Breast epithelium (tissue), 3 donors: ENCODE measurements at regions not wholly inside any gene's neighbourhood (a gene's known extent, or its start where the extent isn't known, plus 50 kb on each side); places are given as distances from the start of the nearest gene placed in this dataset.

ENCODE experiments used
- POLR2A ChIP-seq: fragments of 450-650 bp; IDR thresholded peaks from one replicate; pipeline ENCODE4 v1.6.1; 2016; ENCODE audit warnings: antibody characterized with exemption, mild to moderate bottlenecking, moderate library complexity
- TF ChIP-seq, protein P1 (sequence below), 3 donors: fragments of 450-650 bp; IDR thresholded peaks; one replicate each; pipeline ENCODE4 v1.5.1; 2016 to 2017; ENCODE audit warnings: antibody characterized with exemption in 3 of 3, mild to moderate bottlenecking in 3 of 3, moderate library complexity in 3 of 3

DNA sequence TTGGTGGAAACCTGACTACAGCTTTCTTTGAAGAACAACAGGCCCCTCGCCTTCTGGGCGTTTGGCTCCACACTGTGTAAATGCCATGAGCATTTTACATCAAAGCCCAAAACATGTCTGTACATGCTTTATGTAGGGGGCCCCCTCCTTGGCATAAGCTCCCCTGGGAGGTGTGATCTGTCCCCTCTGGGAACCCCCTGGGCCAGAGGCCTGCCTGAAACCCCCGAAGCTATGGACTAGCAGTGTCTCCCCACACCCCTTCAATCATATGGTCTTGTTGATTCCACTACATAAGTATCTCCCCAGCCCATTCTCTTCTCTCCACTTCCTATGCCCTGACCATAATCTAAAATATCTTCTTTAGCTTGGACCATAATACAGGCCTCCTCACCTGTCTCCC lies 241.5 kb downstream of the C1orf94 start:
- TF ChIP-seq POLR2A: no peak
- TF ChIP-seq, protein P1, sequence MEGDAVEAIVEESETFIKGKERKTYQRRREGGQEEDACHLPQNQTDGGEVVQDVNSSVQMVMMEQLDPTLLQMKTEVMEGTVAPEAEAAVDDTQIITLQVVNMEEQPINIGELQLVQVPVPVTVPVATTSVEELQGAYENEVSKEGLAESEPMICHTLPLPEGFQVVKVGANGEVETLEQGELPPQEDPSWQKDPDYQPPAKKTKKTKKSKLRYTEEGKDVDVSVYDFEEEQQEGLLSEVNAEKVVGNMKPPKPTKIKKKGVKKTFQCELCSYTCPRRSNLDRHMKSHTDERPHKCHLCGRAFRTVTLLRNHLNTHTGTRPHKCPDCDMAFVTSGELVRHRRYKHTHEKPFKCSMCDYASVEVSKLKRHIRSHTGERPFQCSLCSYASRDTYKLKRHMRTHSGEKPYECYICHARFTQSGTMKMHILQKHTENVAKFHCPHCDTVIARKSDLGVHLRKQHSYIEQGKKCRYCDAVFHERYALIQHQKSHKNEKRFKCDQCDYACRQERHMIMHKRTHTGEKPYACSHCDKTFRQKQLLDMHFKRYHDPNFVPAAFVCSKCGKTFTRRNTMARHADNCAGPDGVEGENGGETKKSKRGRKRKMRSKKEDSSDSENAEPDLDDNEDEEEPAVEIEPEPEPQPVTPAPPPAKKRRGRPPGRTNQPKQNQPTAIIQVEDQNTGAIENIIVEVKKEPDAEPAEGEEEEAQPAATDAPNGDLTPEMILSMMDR (IDR thresholded peaks at IDR 0.05): no peak
